ENCODE measurements at regions not wholly inside any gene's neighbourhood (a gene's known extent, or its start where the extent isn't known, plus 50 kb on each side); places are given as distances from the start of the nearest gene placed in this dataset.

DNA sequence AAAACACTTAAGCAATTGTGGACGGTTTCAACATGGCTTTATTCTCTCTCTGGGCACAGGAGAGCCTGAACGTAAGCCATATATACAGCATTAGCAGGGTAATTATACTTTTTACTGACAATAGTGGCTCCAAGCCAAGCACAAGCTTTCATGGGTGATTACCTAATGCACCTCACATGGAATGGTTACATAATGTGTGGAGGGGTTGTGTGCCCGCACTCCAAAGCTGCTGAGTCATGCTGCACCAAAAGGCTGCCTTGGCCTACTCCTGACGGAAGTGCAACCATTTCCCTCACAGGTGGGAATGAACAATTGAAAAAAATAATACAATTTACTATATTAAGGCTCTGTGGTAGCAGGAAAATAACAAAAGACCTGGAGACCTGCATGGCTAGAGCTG lies 86.5 kb upstream of the ATP10B start:
- no peaks in the 10 kb centered on the region for H3K4me1 ChIP-seq (ENCODE audit: control insufficient read depth in 1 of 2, insufficient read depth in 2 of 2, low read length in 2 of 2)
- no peak overlapping the region for H3K4me2 ChIP-seq (ENCODE audit: low read length)
- ChIA-PET RAD21 (ENCODE audit: low non-redundant PET in 1 of 2, low total read pairs in 2 of 2, uncharacterized antibody in 2 of 2, unreplicated experiment in 2 of 2) (no interaction called here), CTCF (no interaction called here), POLR2A (no interaction called here)
- H3K27me3 ChIP-seq (ENCODE audit: insufficient read depth, low read length): no peaks in the 10 kb centered on the region
- TF ChIP-seq, protein P1, sequence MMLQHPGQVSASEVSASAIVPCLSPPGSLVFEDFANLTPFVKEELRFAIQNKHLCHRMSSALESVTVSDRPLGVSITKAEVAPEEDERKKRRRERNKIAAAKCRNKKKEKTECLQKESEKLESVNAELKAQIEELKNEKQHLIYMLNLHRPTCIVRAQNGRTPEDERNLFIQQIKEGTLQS (IDR thresholded peaks at IDR 0.05): no peak
- TF ChIP-seq RAD21 (IDR thresholded peaks at IDR 0.05; ENCODE audit: low read depth): no peak
- TF ChIP-seq JUND (IDR thresholded peaks at IDR 0.05): no peak
- TF ChIP-seq CEBPB (IDR thresholded peaks at IDR 0.05; ENCODE audit: low read depth): no peak
- TF ChIP-seq, protein P2, sequence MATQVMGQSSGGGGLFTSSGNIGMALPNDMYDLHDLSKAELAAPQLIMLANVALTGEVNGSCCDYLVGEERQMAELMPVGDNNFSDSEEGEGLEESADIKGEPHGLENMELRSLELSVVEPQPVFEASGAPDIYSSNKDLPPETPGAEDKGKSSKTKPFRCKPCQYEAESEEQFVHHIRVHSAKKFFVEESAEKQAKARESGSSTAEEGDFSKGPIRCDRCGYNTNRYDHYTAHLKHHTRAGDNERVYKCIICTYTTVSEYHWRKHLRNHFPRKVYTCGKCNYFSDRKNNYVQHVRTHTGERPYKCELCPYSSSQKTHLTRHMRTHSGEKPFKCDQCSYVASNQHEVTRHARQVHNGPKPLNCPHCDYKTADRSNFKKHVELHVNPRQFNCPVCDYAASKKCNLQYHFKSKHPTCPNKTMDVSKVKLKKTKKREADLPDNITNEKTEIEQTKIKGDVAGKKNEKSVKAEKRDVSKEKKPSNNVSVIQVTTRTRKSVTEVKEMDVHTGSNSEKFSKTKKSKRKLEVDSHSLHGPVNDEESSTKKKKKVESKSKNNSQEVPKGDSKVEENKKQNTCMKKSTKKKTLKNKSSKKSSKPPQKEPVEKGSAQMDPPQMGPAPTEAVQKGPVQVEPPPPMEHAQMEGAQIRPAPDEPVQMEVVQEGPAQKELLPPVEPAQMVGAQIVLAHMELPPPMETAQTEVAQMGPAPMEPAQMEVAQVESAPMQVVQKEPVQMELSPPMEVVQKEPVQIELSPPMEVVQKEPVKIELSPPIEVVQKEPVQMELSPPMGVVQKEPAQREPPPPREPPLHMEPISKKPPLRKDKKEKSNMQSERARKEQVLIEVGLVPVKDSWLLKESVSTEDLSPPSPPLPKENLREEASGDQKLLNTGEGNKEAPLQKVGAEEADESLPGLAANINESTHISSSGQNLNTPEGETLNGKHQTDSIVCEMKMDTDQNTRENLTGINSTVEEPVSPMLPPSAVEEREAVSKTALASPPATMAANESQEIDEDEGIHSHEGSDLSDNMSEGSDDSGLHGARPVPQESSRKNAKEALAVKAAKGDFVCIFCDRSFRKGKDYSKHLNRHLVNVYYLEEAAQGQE (IDR thresholded peaks at IDR 0.05; ENCODE audit: low read depth): no peak
- TF ChIP-seq, protein P3, sequence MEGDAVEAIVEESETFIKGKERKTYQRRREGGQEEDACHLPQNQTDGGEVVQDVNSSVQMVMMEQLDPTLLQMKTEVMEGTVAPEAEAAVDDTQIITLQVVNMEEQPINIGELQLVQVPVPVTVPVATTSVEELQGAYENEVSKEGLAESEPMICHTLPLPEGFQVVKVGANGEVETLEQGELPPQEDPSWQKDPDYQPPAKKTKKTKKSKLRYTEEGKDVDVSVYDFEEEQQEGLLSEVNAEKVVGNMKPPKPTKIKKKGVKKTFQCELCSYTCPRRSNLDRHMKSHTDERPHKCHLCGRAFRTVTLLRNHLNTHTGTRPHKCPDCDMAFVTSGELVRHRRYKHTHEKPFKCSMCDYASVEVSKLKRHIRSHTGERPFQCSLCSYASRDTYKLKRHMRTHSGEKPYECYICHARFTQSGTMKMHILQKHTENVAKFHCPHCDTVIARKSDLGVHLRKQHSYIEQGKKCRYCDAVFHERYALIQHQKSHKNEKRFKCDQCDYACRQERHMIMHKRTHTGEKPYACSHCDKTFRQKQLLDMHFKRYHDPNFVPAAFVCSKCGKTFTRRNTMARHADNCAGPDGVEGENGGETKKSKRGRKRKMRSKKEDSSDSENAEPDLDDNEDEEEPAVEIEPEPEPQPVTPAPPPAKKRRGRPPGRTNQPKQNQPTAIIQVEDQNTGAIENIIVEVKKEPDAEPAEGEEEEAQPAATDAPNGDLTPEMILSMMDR (IDR thresholded peaks at IDR 0.05 in 2 of 3, conservative IDR thresholded peaks at IDR 0.05 in 1 of 3; ENCODE audit: borderline replicate concordance in 1 of 3, insufficient read depth in 1 of 3, low read depth in 2 of 3, low read length in 2 of 3): no peak
- TF ChIP-seq, protein P4, sequence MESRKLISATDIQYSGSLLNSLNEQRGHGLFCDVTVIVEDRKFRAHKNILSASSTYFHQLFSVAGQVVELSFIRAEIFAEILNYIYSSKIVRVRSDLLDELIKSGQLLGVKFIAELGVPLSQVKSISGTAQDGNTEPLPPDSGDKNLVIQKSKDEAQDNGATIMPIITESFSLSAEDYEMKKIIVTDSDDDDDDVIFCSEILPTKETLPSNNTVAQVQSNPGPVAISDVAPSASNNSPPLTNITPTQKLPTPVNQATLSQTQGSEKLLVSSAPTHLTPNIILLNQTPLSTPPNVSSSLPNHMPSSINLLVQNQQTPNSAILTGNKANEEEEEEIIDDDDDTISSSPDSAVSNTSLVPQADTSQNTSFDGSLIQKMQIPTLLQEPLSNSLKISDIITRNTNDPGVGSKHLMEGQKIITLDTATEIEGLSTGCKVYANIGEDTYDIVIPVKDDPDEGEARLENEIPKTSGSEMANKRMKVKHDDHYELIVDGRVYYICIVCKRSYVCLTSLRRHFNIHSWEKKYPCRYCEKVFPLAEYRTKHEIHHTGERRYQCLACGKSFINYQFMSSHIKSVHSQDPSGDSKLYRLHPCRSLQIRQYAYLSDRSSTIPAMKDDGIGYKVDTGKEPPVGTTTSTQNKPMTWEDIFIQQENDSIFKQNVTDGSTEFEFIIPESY (IDR thresholded peaks at IDR 0.05; ENCODE audit: extremely low read depth, insufficient replicate concordance, low read length): no peak
- no peak for TF ChIP-seq SRF (IDR thresholded peaks at IDR 0.05; ENCODE audit: low read depth)
- TF ChIP-seq CBX3 (IDR thresholded peaks at IDR 0.05; ENCODE audit: low read depth): no peak
- no peak for TF ChIP-seq EGR1 (IDR thresholded peaks at IDR 0.05; ENCODE audit: low read depth)
- TF ChIP-seq POLR2AphosphoS5 (IDR thresholded peaks at IDR 0.05; ENCODE audit: low read depth, low read length): no peak
- TF ChIP-seq EZH2 (IDR thresholded peaks at IDR 0.05): no peak
- TF ChIP-seq POLR2A (IDR thresholded peaks at IDR 0.05; ENCODE audit: borderline replicate concordance, extremely low read depth, insufficient read depth, insufficient read length): no peak
- TF ChIP-seq SIN3A (IDR thresholded peaks at IDR 0.05; ENCODE audit: low read depth): no peak
- TF ChIP-seq TCF7L2 (IDR thresholded peaks at IDR 0.05; ENCODE audit: borderline replicate concordance, extremely low read depth, insufficient read depth, insufficient read length): no peak
- TF ChIP-seq ELF1 (IDR thresholded peaks at IDR 0.05; ENCODE audit: borderline replicate concordance, low read depth): no peak
- TF ChIP-seq EZH2phosphoT487 (IDR thresholded peaks at IDR 0.05; ENCODE audit: borderline replicate concordance): no peak
- TF ChIP-seq ZNF274 (IDR thresholded peaks at IDR 0.05; ENCODE audit: low read depth, low read length): no peak
- H3K36me3 ChIP-seq (ENCODE audit: control insufficient read depth in 1 of 2, insufficient read depth in 2 of 2, low read length in 2 of 2): no peaks in the 10 kb centered on the region
- no TSS peak for BruUV-seq (replicated peaks)
- no peak overlapping the region for H2AFZ ChIP-seq (ENCODE audit: low read depth, low read length, poor library complexity, severe bottlenecking)
- H3K4me3 ChIP-seq (replicated peaks in 1 of 2; ENCODE audit: low read depth in 1 of 2, low read length in 2 of 2): no peak overlapping the region
- ATAC-seq: no peak
- H4K20me1 ChIP-seq (ENCODE audit: insufficient read depth): no peaks in the 10 kb centered on the region
- H3K79me2 ChIP-seq (ENCODE audit: insufficient read depth, low read length): no peaks in the 10 kb centered on the region
- H3K9ac ChIP-seq (ENCODE audit: low read length): no peak overlapping the region
- no peaks in the 10 kb centered on the region for H3K9me2 ChIP-seq (ENCODE audit: insufficient read depth)
- no peaks in the 10 kb centered on the region; a peak in 1 of 4 replicates for H3K9me3 ChIP-seq (ENCODE audit: control insufficient read depth in 1 of 2, insufficient read depth in 1 of 2, low read depth in 1 of 2, low read length in 2 of 2)
- H3K27ac ChIP-seq (ENCODE audit: low read depth, low read length): no peak overlapping the region
- no peak for DNase-seq (ENCODE audit: low read depth, low spot score)
- intact Hi-C loops (cut with micrococcal nuclease): no loop called here

Measured in HCT116 (cell line).